ENCODE measurements at regions not wholly inside any gene's neighbourhood (a gene's known extent, or its start where the extent isn't known, plus 50 kb on each side); places are given as distances from the start of the nearest gene placed in this dataset.

DNA sequence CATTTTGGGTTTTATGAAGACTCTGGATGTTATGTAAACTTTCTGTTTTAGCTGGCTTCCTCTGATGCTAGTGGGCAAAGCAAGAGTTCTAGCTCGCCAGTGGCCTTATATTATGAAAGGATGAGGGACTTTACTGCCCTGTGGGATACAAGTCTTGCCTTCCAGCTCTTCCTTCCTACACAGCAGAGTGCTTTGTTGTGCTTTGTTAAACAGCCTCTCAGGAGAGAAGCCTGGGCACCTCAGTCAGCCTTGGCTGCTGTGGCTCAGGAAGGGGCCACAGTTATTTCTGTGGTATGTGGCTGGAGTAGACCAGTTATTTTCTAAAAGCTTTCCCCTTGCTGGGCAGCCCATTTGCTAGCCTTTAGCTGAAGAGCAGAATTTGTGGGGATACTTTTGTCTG is 69.5 kb upstream of the SUCLG2 start:
- Histone ChIP-seq H3K4me2 (no peak overlapping the region), H3K27ac (no peak overlapping the region), H3K9me3 (peaks cover 8% of the 10 kb centered on the region; the same call in 1 of the 3 replicates), H3K4me1 (no peaks in the 10 kb centered on the region), H3K4me3 (no peak overlapping the region)
- FAIRE-seq (no peak), ATAC-seq (no peak), DNase-seq (ENCODE audit: low read depth in 1 of 2, low spot score in 1 of 2) (no peak)
- ChIA-PET POLR2A (no interaction called here), CTCF (interaction anchor here (0.6 to 1.0 kb wide), 2 partner anchors 17 to 338 kb away, joined by 3 read pairs; no protein-coding TSS in a partner anchor)
- TF ChIP-seq ZFP36 (IDR thresholded peaks at IDR 0.05; ENCODE audit: borderline replicate concordance, partially characterized antibody) (no peak), MAZ (IDR thresholded peaks at IDR 0.05; ENCODE audit: borderline replicate concordance, low read depth, low read length) (no peak), RFX5 (IDR thresholded peaks at IDR 0.05) (no peak), RAD21 (conservative IDR thresholded peaks at IDR 0.05 in 1 of 2, IDR thresholded peaks at IDR 0.05 in 1 of 2) (no peak), CEBPB (IDR thresholded peaks at IDR 0.05) (no peak), JUNB (IDR thresholded peaks at IDR 0.05) (no peak), HDAC2 (IDR thresholded peaks at IDR 0.05) (no peak), NPAS2 (CRISPR knock-in tag; IDR thresholded peaks at IDR 0.05; ENCODE audit: borderline replicate concordance) (no peak), ESRRA (IDR thresholded peaks at IDR 0.05; ENCODE audit: borderline replicate concordance, low read length) (no peak), SREBF2 (IDR thresholded peaks at IDR 0.05) (no peak)
- TF ChIP-seq, protein P1, sequence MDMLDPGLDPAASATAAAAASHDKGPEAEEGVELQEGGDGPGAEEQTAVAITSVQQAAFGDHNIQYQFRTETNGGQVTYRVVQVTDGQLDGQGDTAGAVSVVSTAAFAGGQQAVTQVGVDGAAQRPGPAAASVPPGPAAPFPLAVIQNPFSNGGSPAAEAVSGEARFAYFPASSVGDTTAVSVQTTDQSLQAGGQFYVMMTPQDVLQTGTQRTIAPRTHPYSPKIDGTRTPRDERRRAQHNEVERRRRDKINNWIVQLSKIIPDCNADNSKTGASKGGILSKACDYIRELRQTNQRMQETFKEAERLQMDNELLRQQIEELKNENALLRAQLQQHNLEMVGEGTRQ (IDR thresholded peaks at IDR 0.05) = no peak
- TF ChIP-seq, protein P2, sequence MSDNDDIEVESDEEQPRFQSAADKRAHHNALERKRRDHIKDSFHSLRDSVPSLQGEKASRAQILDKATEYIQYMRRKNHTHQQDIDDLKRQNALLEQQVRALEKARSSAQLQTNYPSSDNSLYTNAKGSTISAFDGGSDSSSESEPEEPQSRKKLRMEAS (IDR thresholded peaks at IDR 0.05) = no peak
- WGBS (ENCODE audit: missing lambda C conversion rate) = 100% methylated on average over 1 of the region's 1 CpG

DNA sequence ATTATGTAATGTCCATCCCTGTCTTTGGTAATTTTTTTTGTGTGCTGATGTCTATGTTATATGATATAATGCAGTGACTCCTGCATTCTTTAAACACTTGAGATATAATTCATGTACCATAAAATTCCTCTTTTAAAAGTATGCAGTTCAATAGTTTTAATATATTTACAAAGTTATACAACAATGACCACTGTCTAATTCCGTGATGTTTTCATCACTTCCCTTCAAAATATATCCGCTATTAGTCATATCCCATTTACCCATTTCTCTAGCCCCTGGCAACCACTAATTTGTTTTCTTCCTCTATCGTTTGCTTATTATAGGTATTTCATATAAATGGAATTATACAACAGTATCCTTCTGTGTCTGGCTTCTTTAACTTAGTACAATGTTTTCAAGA is 64.9 kb upstream of the SUCLG2 start:
- CTCF ChIA-PET = no interaction called here
- no peak for DNase-seq (ENCODE audit: low read depth in 1 of 2, low spot score in 1 of 2)
- Histone ChIP-seq H3K4me1 (no peaks in the 10 kb centered on the region), H3K27ac (no peak overlapping the region), H3K4me3 (no peak overlapping the region), H3K4me2 (no peak overlapping the region), H3K9me3 (peaks cover 8% of the 10 kb centered on the region; the same call in 1 of the 3 replicates)
- ATAC-seq = no peak
- 67% methylated on average over 3 of the region's 3 CpGs for WGBS (ENCODE audit: missing lambda C conversion rate)
- POLR2A ChIA-PET = no interaction called here
- no peak for FAIRE-seq
- TF ChIP-seq, protein P2 (IDR thresholded peaks at IDR 0.05) = no peak
- TF ChIP-seq JUN (IDR thresholded peaks at IDR 0.05) (no peak), HDAC2 (IDR thresholded peaks at IDR 0.05) (no peak), SREBF2 (IDR thresholded peaks at IDR 0.05) (no peak), CEBPB (IDR thresholded peaks at IDR 0.05) (no peak), RAD21 (conservative IDR thresholded peaks at IDR 0.05 in 1 of 2, IDR thresholded peaks at IDR 0.05 in 1 of 2) (no peak), BHLHE40 (IDR thresholded peaks at IDR 0.05; ENCODE audit: low read depth, low read length) (no peak), RARB (CRISPR knock-in tag; IDR thresholded peaks at IDR 0.05) (no peak), POLR2A (IDR thresholded peaks at IDR 0.05; ENCODE audit: low read length) (no peak), HEYL (CRISPR knock-in tag; IDR thresholded peaks at IDR 0.05) (no peak), FOXS1 (CRISPR knock-in tag; IDR thresholded peaks at IDR 0.05) (no peak), MYC (IDR thresholded peaks at IDR 0.05; ENCODE audit: borderline replicate concordance, low read length) (no peak), MAFK (IDR thresholded peaks at IDR 0.05; ENCODE audit: partially characterized antibody) (no peak)
- TF ChIP-seq, protein P3, sequence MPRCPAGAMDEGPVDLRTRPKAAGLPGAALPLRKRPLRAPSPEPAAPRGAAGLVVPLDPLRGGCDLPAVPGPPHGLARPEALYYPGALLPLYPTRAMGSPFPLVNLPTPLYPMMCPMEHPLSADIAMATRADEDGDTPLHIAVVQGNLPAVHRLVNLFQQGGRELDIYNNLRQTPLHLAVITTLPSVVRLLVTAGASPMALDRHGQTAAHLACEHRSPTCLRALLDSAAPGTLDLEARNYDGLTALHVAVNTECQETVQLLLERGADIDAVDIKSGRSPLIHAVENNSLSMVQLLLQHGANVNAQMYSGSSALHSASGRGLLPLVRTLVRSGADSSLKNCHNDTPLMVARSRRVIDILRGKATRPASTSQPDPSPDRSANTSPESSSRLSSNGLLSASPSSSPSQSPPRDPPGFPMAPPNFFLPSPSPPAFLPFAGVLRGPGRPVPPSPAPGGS (IDR thresholded peaks at IDR 0.05) = no peak
- TF ChIP-seq, protein P4, sequence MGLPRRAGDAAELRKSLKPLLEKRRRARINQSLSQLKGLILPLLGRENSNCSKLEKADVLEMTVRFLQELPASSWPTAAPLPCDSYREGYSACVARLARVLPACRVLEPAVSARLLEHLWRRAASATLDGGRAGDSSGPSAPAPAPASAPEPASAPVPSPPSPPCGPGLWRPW (IDR thresholded peaks at IDR 0.05) = no peak

DNA sequence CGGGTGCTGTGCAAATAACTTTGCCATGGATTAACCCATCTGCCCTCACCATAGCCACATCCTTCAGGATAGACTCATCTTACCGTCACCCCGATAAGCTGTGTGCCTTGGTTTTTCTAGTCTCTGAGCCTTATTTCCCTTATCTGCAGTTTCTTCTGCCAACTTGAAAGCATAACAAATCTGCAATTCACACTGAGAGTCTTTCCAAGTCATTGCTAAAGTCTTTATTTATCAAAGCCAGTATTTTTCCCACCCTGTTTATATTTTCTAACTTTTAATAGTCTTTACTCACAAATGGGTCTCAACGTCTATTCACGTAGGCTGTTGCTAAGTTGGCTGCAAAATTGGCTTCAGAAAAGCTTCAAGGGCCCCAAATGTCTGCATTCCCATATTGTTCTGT is 61.6 kb upstream of the SUCLG2 start:
- ATAC-seq (no peak), FAIRE-seq (no peak), DNase-seq (ENCODE audit: low read depth in 1 of 2, low spot score in 1 of 2) (no peak)
- Histone ChIP-seq H3K4me1 (no peaks in the 10 kb centered on the region), H3K9me3 (peaks cover 4% of the 10 kb centered on the region; the same call in 1 of the 3 replicates), H3K27ac (no peak overlapping the region), H3K4me2 (no peak overlapping the region), H3K4me3 (no peak overlapping the region)
- POLR2A ChIA-PET = no interaction called here
- CTCF ChIA-PET = no interaction called here
- no peak for TF ChIP-seq JUNB (IDR thresholded peaks at IDR 0.05)
- TF ChIP-seq, protein P5, sequence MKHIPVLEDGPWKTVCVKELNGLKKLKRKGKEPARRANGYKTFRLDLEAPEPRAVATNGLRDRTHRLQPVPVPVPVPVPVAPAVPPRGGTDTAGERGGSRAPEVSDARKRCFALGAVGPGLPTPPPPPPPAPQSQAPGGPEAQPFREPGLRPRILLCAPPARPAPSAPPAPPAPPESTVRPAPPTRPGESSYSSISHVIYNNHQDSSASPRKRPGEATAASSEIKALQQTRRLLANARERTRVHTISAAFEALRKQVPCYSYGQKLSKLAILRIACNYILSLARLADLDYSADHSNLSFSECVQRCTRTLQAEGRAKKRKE (CRISPR knock-in tag; IDR thresholded peaks at IDR 0.05; ENCODE audit: low read depth) = no peak
- TF ChIP-seq SMC3 (IDR thresholded peaks at IDR 0.05) = no peak
- no peak for TF ChIP-seq KDM5A (IDR thresholded peaks at IDR 0.05)
- TF ChIP-seq RFX5 (IDR thresholded peaks at IDR 0.05) = no peak
- TF ChIP-seq ZNF302 (CRISPR knock-in tag; IDR thresholded peaks at IDR 0.05) = no peak
- TF ChIP-seq TP53 (CRISPR knock-in tag; IDR thresholded peaks at IDR 0.05) = no peak
- TF ChIP-seq HOXB13 (CRISPR knock-in tag; IDR thresholded peaks at IDR 0.05; ENCODE audit: low read depth) = no peak
- no peak for TF ChIP-seq ZC3H11A (IDR thresholded peaks at IDR 0.05)
- no peak for TF ChIP-seq RARB (CRISPR knock-in tag; IDR thresholded peaks at IDR 0.05)
- no peak for TF ChIP-seq ZSCAN20 (CRISPR knock-in tag; IDR thresholded peaks at IDR 0.05)
- TF ChIP-seq, protein P6, sequence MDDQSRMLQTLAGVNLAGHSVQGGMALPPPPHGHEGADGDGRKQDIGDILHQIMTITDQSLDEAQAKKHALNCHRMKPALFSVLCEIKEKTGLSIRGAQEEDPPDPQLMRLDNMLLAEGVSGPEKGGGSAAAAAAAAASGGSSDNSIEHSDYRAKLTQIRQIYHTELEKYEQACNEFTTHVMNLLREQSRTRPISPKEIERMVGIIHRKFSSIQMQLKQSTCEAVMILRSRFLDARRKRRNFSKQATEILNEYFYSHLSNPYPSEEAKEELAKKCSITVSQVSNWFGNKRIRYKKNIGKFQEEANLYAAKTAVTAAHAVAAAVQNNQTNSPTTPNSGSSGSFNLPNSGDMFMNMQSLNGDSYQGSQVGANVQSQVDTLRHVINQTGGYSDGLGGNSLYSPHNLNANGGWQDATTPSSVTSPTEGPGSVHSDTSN (IDR thresholded peaks at IDR 0.05) = no peak
- no peak for TF ChIP-seq TFCP2L1 (CRISPR knock-in tag; IDR thresholded peaks at IDR 0.05)
- TF ChIP-seq CHD4 (IDR thresholded peaks at IDR 0.05; ENCODE audit: borderline replicate concordance) = no peak
- TF ChIP-seq EHF (CRISPR knock-in tag; IDR thresholded peaks at IDR 0.05) = no peak
- 91% methylated on average over 5 of the region's 5 CpGs for whole genome bisulfite sequencing (ENCODE audit: missing lambda C conversion rate)

Measured in A549 (cell line).